HG03139 (cell line): ENCODE measurements at regions not wholly inside any gene's neighbourhood (a gene's known extent, or its start where the extent isn't known, plus 50 kb on each side); places are given as distances from the start of the nearest gene placed in this dataset.
"Not testable (repeated sequence)": the region's sequence is repeated elsewhere in the genome, so short reads cannot be mapped to it uniquely, and the experiment has no call there.

ENCODE experiments used
- ATAC-seq: cut with Tn5 transposase; IDR thresholded peaks from one replicate; pipeline ENCODE4 v1.9.1; 2021; ENCODE audit not compliant: unreplicated experiment

DNA sequence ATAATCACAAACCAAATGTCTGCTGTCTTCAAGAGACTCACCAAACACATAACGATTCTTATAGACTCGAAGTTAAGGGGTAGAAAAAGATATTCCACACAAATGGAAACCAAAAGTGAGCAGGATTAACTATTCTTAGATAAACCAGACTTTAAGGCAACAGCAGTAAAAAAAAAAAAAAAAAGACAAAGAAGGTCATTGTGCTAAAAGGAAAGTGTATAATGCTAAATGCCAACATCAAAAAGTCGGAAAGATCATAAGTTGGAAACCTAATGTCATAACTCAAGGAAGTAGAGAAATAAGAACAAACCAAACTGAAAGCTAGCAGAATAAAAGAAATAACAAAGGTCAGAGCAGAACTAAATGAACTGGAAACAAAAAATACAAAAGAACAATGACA lies 714.6 kb downstream of the SEMA5A start:
- ATAC-seq: no peak

DNA sequence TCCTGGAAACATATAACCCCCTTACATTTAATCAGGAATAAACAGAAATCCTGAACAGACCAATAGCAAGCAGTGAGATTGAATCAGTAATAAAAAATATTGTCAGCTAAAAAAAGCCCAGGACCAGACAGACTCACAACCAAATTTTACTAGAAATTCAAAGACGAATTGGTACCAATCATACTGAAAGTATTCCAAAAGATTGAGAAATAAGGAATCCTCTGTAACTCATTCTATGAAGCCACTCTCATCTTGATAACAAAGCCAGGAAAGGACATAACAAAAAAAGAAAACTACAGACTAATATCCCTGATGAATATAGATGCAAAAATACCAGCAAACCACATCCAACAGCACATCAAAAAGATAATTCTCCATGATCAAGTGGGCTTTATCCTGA lies 714.0 kb downstream of the SEMA5A start:
- no peak for ATAC-seq

DNA sequence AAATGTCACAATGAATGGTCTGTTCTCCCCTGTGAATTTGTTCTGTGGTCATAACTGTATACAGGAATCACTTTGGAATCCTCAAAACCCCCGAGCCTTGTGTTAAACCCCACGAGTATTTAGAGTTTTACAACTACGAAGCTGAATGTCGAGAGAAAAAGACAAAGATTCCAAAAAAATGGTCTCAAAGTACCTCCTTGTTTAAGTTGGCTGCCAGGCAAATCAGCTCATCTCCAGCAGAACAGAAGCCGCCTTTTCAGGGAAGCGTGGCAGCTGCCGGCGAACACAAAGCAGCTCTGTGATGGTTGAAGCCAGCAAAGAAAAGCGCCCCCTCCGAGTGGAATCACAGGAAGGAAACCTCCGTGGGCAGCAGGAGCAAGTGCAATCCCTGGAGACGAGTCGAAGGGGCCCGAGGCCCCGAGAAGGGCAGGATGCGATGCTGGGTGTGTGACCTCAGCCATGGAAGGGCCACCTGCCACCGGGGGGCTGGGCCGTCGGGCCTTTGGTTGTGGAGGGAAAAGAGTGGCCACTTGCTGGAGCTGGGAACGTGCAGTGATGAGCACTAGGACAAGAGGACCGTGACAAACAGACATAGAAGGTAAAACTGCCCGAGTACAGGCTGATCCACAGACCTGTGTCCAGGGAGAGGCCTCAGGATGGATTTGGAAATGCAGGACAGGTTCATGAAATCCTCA lies 706.4 kb downstream of the SEMA5A start:
- ATAC-seq: no peak

- ATAC-seq: no peak
Observed at GRCh38 chr5:8840237-8840636, 705.6 kb downstream of the SEMA5A start.

GRCh38 chr5:8840746-8841145 lies 705.1 kb downstream of the SEMA5A start:
- ATAC-seq: not testable (repeated sequence)

DNA sequence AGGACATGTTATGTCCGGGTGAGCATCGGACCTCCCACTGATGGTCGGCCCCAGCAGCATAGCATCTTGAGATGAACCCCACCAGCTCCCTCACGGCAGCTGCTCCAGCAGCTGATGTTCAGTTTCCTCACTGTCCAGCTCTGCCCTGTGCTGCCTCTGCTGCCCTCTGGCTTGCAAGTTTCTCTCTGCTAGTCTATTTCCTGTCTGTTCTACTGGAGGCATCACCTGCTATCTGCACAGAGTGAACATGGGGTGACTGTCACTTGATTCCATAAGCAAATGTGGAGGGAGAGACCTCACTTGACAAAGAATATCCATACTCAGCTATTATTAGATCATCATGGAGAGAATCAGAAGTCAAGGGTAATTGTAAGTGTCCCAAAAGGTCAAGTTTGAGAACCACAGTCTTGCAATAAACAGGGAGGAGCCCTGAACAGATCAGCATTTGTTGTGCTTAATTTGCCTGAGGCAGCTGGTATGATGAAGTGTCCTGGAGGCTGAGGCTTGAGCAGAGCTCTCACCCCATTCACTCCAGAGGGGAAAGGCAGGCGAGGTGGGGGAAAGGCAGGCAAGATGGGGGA lies 702.8 kb downstream of the SEMA5A start:
- ATAC-seq: no peak

- ATAC-seq: no peak
Observed at GRCh38 chr5:8843771-8844170, 702.1 kb downstream of the SEMA5A start.

DNA sequence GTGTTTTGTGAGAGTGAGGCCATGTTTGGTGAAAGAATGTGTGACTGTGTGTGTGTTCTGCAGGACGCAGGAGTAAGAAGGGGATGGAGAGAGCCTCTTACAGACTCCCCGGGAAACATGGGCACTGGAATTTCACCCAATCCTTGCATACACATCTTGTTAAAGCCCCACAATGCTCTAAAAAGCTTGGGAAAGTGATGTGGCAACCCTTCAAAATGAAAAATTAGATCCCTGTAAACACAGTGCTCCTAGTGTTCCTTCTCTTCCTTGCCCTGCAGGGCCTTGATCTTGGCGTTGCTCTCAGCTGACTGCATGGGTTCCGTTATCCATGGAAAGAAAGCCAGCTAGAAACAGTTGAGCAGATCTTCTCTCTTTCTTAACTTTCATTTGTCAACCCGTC lies 701.7 kb downstream of the SEMA5A start:
- no peak for ATAC-seq

DNA sequence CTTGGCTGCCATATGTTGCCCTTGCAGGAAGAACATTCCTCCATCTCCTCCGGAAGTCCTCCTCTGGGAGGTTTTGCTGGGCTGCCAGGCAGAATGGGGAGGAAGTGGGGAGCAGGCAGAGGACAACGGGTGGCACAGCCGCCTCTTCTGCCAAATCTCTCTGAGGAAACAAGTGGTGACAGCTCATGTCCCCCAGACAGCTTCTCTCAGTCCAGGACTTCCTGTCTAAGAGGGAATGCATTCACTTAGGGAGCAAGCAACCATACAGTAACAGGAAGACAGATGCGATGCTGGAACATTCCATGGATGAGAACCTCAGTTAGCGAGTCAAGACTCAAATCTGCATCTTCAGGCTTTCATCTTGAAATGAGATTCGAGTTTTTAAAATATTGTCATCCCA lies 701.0 kb downstream of the SEMA5A start:
- no peak for ATAC-seq

- no peak for ATAC-seq
Observed at GRCh38 chr5:8845296-8845695, 700.6 kb downstream of the SEMA5A start.

- no peak for ATAC-seq
Observed at GRCh38 chr5:8848366-8848765, 697.5 kb downstream of the SEMA5A start.

DNA sequence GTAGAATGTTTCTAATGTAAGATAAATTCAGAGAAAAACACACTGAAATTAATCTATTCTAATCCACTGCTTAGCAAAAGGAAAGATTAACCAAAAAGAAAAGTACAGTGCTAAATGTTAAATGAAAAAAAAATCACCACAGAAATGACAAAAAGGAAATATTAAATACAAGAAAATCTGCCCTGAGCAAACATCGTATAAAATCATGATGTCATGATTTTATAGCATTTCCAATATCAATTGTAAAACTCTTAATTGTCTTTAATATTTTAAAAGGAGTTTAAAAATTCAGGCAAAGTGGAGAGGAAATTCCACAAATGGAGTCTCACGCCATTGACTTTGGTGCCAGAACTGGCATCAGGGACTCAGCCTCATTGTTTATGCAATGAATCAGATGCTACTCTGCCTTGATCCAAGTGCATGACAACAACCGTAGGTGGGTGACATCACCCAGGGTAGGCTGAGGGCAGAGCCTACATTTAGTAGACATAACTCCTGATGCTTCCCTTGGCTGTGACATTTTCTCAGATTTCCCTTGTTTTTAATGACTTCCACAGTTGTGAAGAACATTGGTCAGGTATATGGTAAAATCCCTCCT lies 696.8 kb downstream of the SEMA5A start:
- ATAC-seq: no peak

GRCh38 chr5:8851101-8851500 lies 694.8 kb downstream of the SEMA5A start:
- ATAC-seq: no peak

DNA sequence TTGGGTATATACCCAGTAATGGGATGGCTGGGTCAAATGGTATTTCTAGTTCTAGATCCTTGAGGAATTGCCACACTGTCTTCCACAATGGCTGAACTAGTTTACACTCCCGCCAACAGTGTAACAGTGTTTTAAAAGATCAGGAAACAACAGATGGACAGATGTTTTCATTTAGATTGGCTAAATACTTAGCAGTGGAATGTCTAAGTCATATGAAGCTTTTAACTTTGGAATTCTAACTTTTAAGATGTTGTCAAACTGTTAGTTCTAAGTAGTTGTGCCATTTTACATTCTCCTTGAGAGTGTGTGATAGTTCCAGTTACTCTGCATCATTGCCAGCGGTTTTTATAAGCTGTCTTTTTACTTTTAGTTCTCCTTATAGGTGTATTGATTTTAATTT lies 688.8 kb downstream of the SEMA5A start:
- no peak for ATAC-seq

- no peak for ATAC-seq
Observed at GRCh38 chr5:8861764-8862163, 684.1 kb downstream of the SEMA5A start.

DNA sequence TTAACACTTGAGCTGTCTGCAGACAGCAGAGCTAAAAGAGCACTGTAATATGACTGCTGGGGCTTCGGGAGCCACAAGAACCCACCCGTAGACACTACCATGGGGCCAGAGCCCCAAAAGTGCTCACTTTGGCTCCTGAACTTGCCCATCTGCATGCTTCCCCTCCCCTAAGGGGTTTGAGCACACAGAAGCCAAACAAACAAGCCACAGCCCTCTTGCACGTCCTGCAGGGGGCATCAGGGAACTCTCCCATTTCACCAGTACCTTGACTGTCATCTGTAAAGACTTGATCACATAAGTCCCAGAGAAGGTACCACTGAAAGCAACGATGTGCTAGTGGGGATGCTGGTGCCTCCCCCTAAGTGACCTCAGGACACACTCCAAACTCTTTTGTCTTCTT lies 681.8 kb downstream of the SEMA5A start:
- ATAC-seq: no peak

- ATAC-seq: no peak
Observed at GRCh38 chr5:8865266-8865665, 680.6 kb downstream of the SEMA5A start.

DNA sequence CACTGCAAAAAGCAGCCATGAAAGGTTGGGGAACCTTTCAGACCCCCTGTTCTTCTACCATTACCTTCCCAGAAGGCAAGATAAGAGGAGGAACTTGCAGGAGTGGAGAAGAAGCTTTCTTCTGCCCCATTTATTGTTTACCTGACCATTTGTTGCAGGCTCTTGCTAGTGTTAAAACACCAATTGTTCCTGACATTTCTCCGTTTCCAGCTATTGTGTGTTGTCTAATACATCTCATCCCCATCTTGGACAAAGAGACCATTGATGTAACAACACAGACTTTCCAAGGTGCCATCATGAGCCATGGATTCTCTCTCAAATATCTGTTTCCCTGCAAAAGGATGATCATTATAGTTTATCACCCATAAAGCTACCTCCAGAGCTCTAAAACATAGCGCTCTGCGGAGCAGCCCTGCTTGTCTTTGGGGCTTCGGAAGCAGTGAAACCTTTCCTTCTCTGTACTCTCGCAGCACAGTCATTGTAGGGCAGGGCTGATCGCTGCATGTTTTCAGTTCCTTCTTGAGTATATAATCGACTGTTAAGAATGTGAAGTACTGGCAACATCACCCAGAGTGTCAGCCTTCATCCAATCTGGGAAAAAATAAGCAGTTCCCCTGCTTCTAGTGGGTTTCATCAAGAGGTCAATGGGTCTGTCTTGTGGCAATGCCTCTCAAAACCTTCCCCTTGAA lies 680.0 kb downstream of the SEMA5A start:
- no peak for ATAC-seq

GRCh38 chr5:8868283-8868682 lies 677.6 kb downstream of the SEMA5A start:
- ATAC-seq: no peak

DNA sequence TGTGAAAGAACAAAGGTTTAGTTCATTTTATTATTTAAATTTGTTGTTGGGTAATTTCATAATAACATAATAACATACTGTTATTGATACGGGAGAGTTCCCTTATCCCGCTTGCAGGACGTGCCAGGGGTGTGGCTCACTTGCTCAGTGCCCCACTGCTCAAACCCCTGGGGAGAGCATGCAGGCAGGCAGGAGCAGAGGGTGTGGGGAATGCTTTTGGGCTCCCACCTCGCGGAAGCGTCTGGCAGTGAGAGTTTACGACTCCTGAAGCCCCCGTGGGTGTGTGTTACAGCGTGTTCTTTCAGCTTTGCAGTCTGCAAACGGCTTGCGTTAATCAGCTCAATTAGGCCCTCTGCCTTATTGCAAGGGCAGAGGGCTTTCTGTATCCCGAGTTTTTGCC lies 675.9 kb downstream of the SEMA5A start:
- ATAC-seq: no peak

DNA sequence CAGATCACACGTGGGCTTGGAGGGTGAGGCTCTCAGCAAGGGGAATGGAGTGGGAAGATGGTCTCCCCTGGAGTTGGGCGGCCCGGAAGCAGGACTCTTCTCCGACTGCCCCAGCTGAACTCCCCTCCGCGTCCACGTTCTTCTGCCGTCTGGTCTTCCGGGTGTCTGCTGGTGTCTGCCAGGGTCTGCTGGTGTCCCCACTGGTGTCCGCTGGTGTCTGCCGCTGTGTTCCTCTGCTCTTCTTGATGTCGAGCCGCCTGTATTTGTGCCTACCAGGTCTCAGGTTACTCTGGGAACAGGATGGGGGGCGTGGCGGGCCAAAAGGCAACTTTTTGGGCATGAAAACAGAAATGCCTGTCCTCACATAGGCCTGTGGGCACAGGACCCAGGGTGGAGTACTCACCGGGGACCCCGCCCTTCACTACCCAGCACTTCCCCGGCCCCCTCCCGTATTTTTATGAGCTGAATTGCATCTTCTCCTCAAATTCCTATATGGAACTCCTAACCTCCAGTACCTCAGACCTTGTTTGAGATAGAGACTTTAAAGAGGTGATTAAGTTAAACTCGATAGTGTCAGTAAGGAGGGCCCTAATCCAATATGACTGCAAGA lies 675.4 kb downstream of the SEMA5A start:
- no peak for ATAC-seq

DNA sequence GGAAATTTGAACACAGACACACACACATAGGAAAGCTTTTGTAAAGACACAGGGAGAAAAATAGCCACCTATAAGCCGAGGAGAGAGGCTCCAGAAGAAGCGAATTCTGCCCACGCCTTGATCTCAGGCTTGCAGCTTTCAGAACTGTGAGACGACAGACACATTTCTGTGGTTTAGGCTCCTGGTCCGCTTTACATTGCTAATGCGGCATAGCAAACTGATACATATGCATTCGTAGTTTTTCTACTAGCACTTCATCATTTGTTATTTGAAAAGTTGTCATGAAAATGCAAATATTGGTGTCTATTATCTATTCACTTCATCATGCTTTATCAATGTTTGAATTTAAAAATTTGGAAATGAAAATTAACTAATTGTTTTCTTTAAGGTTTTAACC lies 674.9 kb downstream of the SEMA5A start:
- ATAC-seq: no peak
